ENCODE measurements at regions not wholly inside any gene's neighbourhood (a gene's known extent, or its start where the extent isn't known, plus 50 kb on each side); places are given as distances from the start of the nearest gene placed in this dataset.

DNA sequence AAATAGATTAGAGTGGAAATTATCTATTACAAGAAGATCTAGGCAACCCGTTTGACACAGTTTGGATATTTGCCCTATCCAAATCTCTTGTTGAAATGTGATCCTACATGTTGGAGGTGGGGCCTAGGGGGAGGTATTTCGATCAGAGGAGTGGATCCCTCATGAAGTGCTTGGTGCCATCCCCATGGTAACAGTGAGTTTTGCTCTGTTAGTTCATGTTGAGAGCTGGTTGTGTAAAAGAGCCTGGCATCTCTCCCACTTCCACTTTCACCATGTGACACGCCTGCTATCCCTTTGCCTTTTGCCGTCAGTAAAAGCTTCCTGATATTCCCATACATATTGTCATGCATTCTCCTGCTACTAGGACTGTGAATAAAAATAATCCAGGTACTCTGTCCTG lies 66.4 kb upstream of the FLRT2 start:
- no peak for TF ChIP-seq CTCF (IDR thresholded peaks at IDR 0.05)
- no peak for TF ChIP-seq POLR2A (IDR thresholded peaks at IDR 0.05)

Measured in sigmoid colon (tissue), 3 donors.